Liver (tissue), 8 donors: ENCODE measurements at regions not wholly inside any gene's neighbourhood (a gene's known extent, or its start where the extent isn't known, plus 50 kb on each side); places are given as distances from the start of the nearest gene placed in this dataset.

Experiments
- DNase-seq: peaks from one replicate; pipeline ENCODE4 v3.0.0-alpha.2; 2017; ENCODE audit warnings: low spot score
- H3K27ac ChIP-seq, 2 donors: one replicate each; pipeline ENCODE4 v1.7.0; 2013; ENCODE audit warnings: inconsistent platforms in 2 of 2, low read length in 2 of 2, control low read depth in 1 of 2, low read depth in 1 of 2, mild to moderate bottlenecking in 1 of 2
- H3K27me3 ChIP-seq, 4 donors: one replicate each; pipeline versions ENCODE4 v1.6.1 to v1.7.0; 2013; ENCODE audit warnings: low read length in 3 of 4, inconsistent platforms in 1 of 4, mild to moderate bottlenecking in 1 of 4, moderate library complexity in 1 of 4; ENCODE audit not compliant: control insufficient read depth in 4 of 4, insufficient read depth in 4 of 4
- H3K36me3 ChIP-seq, 4 donors: one replicate each; pipeline versions ENCODE4 v1.6.1 to v1.7.0; 2013; ENCODE audit warnings: low read length in 3 of 4, mild to moderate bottlenecking in 3 of 4, low read depth in 1 of 4, moderate library complexity in 1 of 4; ENCODE audit not compliant: control insufficient read depth in 4 of 4, insufficient read depth in 3 of 4
- H3K4me1 ChIP-seq, 4 donors: one replicate each; pipeline versions ENCODE4 v1.6.1 to v1.7.0; 2013; ENCODE audit warnings: low read length in 3 of 4, mild to moderate bottlenecking in 3 of 4, moderate library complexity in 1 of 4; ENCODE audit not compliant: control insufficient read depth in 4 of 4, insufficient read depth in 4 of 4
- H3K4me3 ChIP-seq, 3 donors: one replicate each; pipeline versions ENCODE4 v1.6.1 to v1.7.0; 2013; ENCODE audit warnings: low read length in 3 of 3, control low read depth in 1 of 3, low read depth in 1 of 3, mild to moderate bottlenecking in 1 of 3
- H3K9ac ChIP-seq, 2 donors: one replicate each; pipeline ENCODE4 v1.7.0; 2013; ENCODE audit warnings: low read length in 2 of 2, mild to moderate bottlenecking in 2 of 2, moderate library complexity in 2 of 2, control low read depth in 1 of 2, low read depth in 1 of 2
- H3K9me3 ChIP-seq, 4 donors: one replicate each; pipeline versions ENCODE4 v1.6.1 to v1.7.0; 2013; ENCODE audit warnings: low read length in 3 of 4; ENCODE audit not compliant: control insufficient read depth in 4 of 4
- EGR1 ChIP-seq, 2 donors: IDR thresholded peaks; 2 replicates each; pipeline ENCODE4 v1.6.1; 2016 to 2018; ENCODE audit warnings: antibody characterized with exemption in 2 of 2, low read depth in 2 of 2
- FOXA2 ChIP-seq: IDR thresholded peaks from 2 replicates; pipeline ENCODE4 v1.6.1; 2016; ENCODE audit warnings: antibody characterized with exemption
- GABPA ChIP-seq, 2 donors: IDR thresholded peaks in 1 of 2; conservative IDR thresholded peaks in 1 of 2; 2 replicates each; pipeline ENCODE4 v1.6.1; 2016; ENCODE audit warnings: antibody characterized with exemption in 2 of 2, mild to moderate bottlenecking in 1 of 2, moderate library complexity in 1 of 2
- HNF4A ChIP-seq, 2 donors: conservative IDR thresholded peaks; 2 replicates each; pipeline ENCODE4 v1.6.1; 2016; ENCODE audit warnings: antibody characterized with exemption in 2 of 2, mild to moderate bottlenecking in 2 of 2
- NR2F2 ChIP-seq: IDR thresholded peaks from 2 replicates; pipeline ENCODE4 v1.6.1; 2016; ENCODE audit warnings: antibody characterized with exemption
- RAD21 ChIP-seq, 2 donors: IDR thresholded peaks; 2 replicates each; pipeline ENCODE4 v1.6.1; 2016; ENCODE audit warnings: antibody characterized with exemption in 2 of 2, mild to moderate bottlenecking in 2 of 2
- RXRA ChIP-seq, 2 donors: IDR thresholded peaks; 2 replicates each; pipeline ENCODE4 v1.6.1; 2017 to 2018; ENCODE audit warnings: antibody characterized with exemption in 2 of 2, mild to moderate bottlenecking in 1 of 2
- YY1 ChIP-seq: IDR thresholded peaks from 2 replicates; pipeline ENCODE4 v1.6.1; 2016; ENCODE audit warnings: antibody characterized with exemption, mild to moderate bottlenecking
- WGBS: extraction: QIAGEN DNeasy Blood & Tissue Kit; methylation state at CpG from one replicate; pipeline ENCODE4 v1.1.7; 2013; 5-methylcytosine and 5-hydroxymethylcytosine counted together
- TF ChIP-seq, protein P1 (sequence below): IDR thresholded peaks from 2 replicates; pipeline ENCODE4 v1.6.1; 2016; ENCODE audit warnings: antibody characterized with exemption
- TF ChIP-seq, protein P2 (sequence below): fragments of 150-350 bp; IDR thresholded peaks from 2 replicates; pipeline ENCODE4 v1.5.1; 2017; ENCODE audit warnings: improper control_type of control experiment, low read depth, low read length; ENCODE audit not compliant: missing input control
- TF ChIP-seq, protein P3 (sequence below): IDR thresholded peaks from 2 replicates; pipeline ENCODE4 v1.6.1; 2016; ENCODE audit warnings: antibody characterized with exemption
- TF ChIP-seq, protein P4 (sequence below): IDR thresholded peaks from 2 replicates; pipeline ENCODE4 v1.6.1; 2016; ENCODE audit warnings: antibody characterized with exemption, mild to moderate bottlenecking
- donor health status: healthy.
- donor health status: healthy.
- donor health status: healthy.
- donor health status: healthy.
- donor health status: healthy.

DNA sequence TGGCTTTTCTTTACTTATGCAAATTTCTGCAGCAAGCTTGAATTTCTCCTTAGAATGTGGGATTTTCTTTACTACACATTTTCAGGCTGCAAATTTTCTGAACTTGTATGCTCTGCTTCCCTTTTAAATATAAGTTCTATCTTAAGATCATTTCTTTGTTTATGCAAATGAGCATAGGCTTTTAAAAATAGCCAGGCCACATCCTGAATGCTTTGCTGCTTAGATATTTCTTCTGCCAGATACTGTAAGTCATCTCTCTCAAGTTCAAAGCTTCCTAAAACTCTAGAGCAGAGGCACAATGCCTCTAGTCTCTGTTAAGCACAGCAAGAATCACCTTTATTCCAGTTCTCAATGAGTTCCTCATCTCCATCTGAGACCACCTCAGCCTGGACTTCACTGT is 685.9 kb upstream of the LRRC4C start:
- Histone ChIP-seq H3K9ac (no peak overlapping the region), H3K27ac (no peak overlapping the region), H3K27me3 (no peaks in the 10 kb centered on the region), H3K36me3 (no peaks in the 10 kb centered on the region), H3K9me3 (peaks cover 0 to 2% (median 0%) of the 10 kb centered on the region in 4 donors), H3K4me1 (no peaks in the 10 kb centered on the region), H3K4me3 (no peak overlapping the region)
- DNase-seq, result no peak
- TF ChIP-seq, protein P1, sequence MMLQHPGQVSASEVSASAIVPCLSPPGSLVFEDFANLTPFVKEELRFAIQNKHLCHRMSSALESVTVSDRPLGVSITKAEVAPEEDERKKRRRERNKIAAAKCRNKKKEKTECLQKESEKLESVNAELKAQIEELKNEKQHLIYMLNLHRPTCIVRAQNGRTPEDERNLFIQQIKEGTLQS, result no peak
- TF ChIP-seq FOXA2, result no peak
- TF ChIP-seq EGR1 (IDR thresholded peaks at IDR 0.05; ENCODE audit: low read depth in 2 of 2), result no peak
- no peak for TF ChIP-seq HNF4A (conservative IDR thresholded peaks at IDR 0.05)
- TF ChIP-seq GABPA (IDR thresholded peaks at IDR 0.05 in 1 of 2, conservative IDR thresholded peaks at IDR 0.05 in 1 of 2), result no peak
- TF ChIP-seq, protein P2, sequence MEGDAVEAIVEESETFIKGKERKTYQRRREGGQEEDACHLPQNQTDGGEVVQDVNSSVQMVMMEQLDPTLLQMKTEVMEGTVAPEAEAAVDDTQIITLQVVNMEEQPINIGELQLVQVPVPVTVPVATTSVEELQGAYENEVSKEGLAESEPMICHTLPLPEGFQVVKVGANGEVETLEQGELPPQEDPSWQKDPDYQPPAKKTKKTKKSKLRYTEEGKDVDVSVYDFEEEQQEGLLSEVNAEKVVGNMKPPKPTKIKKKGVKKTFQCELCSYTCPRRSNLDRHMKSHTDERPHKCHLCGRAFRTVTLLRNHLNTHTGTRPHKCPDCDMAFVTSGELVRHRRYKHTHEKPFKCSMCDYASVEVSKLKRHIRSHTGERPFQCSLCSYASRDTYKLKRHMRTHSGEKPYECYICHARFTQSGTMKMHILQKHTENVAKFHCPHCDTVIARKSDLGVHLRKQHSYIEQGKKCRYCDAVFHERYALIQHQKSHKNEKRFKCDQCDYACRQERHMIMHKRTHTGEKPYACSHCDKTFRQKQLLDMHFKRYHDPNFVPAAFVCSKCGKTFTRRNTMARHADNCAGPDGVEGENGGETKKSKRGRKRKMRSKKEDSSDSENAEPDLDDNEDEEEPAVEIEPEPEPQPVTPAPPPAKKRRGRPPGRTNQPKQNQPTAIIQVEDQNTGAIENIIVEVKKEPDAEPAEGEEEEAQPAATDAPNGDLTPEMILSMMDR, result no peak
- no peak for TF ChIP-seq YY1

DNA sequence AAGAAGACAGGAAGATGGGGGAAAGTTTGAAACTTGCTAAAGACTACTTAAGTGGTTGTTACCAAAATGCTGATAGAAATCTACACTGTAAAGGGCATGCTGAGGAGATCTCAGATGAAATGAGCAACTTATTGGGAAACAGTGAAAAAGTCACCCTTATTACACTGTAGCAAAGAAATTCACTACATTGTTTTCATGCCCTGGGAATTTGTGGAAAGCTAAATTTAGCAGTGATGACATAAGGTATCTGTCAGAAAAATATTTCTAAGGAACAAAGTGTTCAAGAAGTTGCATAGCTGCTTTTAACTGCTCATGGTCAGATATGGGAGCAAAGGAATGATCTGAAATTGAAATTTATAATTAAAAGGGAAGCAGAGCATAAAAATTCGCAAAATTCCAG is 702.4 kb upstream of the LRRC4C start:
- 46% methylated on average over 1 of the region's 1 CpG for WGBS
- TF ChIP-seq RXRA (IDR thresholded peaks at IDR 0.05) (no peak), RAD21 (IDR thresholded peaks at IDR 0.05) (no peak), NR2F2 (no peak), GABPA (IDR thresholded peaks at IDR 0.05 in 1 of 2, conservative IDR thresholded peaks at IDR 0.05 in 1 of 2) (no peak), FOXA2 (no peak), YY1 (no peak)
- TF ChIP-seq, protein P3, sequence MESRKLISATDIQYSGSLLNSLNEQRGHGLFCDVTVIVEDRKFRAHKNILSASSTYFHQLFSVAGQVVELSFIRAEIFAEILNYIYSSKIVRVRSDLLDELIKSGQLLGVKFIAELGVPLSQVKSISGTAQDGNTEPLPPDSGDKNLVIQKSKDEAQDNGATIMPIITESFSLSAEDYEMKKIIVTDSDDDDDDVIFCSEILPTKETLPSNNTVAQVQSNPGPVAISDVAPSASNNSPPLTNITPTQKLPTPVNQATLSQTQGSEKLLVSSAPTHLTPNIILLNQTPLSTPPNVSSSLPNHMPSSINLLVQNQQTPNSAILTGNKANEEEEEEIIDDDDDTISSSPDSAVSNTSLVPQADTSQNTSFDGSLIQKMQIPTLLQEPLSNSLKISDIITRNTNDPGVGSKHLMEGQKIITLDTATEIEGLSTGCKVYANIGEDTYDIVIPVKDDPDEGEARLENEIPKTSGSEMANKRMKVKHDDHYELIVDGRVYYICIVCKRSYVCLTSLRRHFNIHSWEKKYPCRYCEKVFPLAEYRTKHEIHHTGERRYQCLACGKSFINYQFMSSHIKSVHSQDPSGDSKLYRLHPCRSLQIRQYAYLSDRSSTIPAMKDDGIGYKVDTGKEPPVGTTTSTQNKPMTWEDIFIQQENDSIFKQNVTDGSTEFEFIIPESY, result no peak
- TF ChIP-seq, protein P4, sequence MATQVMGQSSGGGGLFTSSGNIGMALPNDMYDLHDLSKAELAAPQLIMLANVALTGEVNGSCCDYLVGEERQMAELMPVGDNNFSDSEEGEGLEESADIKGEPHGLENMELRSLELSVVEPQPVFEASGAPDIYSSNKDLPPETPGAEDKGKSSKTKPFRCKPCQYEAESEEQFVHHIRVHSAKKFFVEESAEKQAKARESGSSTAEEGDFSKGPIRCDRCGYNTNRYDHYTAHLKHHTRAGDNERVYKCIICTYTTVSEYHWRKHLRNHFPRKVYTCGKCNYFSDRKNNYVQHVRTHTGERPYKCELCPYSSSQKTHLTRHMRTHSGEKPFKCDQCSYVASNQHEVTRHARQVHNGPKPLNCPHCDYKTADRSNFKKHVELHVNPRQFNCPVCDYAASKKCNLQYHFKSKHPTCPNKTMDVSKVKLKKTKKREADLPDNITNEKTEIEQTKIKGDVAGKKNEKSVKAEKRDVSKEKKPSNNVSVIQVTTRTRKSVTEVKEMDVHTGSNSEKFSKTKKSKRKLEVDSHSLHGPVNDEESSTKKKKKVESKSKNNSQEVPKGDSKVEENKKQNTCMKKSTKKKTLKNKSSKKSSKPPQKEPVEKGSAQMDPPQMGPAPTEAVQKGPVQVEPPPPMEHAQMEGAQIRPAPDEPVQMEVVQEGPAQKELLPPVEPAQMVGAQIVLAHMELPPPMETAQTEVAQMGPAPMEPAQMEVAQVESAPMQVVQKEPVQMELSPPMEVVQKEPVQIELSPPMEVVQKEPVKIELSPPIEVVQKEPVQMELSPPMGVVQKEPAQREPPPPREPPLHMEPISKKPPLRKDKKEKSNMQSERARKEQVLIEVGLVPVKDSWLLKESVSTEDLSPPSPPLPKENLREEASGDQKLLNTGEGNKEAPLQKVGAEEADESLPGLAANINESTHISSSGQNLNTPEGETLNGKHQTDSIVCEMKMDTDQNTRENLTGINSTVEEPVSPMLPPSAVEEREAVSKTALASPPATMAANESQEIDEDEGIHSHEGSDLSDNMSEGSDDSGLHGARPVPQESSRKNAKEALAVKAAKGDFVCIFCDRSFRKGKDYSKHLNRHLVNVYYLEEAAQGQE, result no peak
- TF ChIP-seq, protein P1, result no peak
- Histone ChIP-seq H3K9me3 (no peaks in the 10 kb centered on the region), H3K36me3 (no peaks in the 10 kb centered on the region), H3K27ac (no peak overlapping the region), H3K9ac (no peak overlapping the region), H3K4me3 (no peak overlapping the region), H3K4me1 (no peaks in the 10 kb centered on the region), H3K27me3 (no peaks in the 10 kb centered on the region)
- DNase-seq, result no peak
